Neuron (in vitro differentiated cells): ENCODE measurements at regions not wholly inside any gene's neighbourhood (a gene's known extent, or its start where the extent isn't known, plus 50 kb on each side); places are given as distances from the start of the nearest gene placed in this dataset.

Experiments
- H2AFZ ChIP-seq: one replicate; pipeline ENCODE4 v1.6.1; 2013; ENCODE audit warnings: low read depth, mild to moderate bottlenecking, inconsistent platforms, low read length, moderate library complexity
- H3K27me3 ChIP-seq: one replicate; pipeline ENCODE4 v1.6.1; 2013; ENCODE audit warnings: low read length; ENCODE audit not compliant: insufficient read depth
- H3K36me3 ChIP-seq: one replicate; pipeline ENCODE4 v1.6.1; 2013; ENCODE audit warnings: low read length; ENCODE audit not compliant: insufficient read depth
- H3K4me1 ChIP-seq: one replicate; pipeline ENCODE4 v1.6.1; 2013; ENCODE audit warnings: low read length; ENCODE audit not compliant: insufficient read depth
- H3K4me3 ChIP-seq: 2 replicates; pipeline ENCODE4 v1.5.1; 2013; ENCODE audit warnings: mild to moderate bottlenecking, low read length, moderate library complexity
- H3K9me3 ChIP-seq: one replicate; pipeline ENCODE4 v1.6.1; 2013; ENCODE audit warnings: low read length

GRCh38 chr3:160168246-160168645 lies 57.0 kb upstream of the C3orf80 start:
- Histone ChIP-seq H3K27me3 (no peaks in the 10 kb centered on the region), H3K4me1 (peaks cover 4% of the 10 kb centered on the region), H3K4me3 (no peak overlapping the region), H3K9me3 (no peaks in the 10 kb centered on the region), H3K36me3 (no peaks in the 10 kb centered on the region), H2AFZ (no peak overlapping the region)

DNA sequence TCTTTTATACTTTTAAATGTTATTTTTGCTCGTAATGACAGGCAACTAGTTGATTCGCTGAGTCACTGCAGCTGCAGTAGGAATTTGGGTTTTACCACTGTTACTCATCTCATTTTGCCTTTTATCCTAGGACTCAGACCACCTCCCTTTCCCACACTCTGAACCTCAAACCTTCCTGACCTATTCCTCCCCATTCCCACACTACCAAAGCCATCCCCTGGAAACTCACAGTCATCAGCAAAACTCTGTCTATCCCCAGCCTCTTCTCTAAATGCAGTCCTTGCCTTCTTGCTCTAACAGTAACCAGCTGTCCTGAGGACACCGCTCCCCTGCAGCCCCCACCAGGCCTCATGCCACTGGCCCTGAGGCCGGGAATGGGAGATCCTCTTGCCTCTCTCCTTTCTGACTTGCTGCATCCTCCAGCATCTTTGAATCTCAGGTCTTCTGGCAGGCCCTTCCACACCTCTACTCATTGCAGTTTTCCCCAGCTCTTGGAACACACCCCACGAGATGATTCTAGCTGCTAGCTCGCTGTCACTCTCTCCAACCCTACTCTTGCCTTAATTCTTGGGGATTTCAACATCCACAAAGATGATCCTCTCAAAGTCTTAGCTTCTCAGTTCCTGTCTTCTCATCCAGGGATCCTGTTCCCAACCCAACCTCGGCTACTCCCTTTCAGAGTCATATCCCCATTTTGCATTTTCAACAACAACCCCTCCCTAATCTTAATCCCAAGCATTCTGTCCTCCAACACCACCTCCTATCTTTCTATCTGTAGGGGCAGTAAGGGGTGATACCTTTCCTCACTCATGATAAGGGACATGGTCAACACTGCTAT lies 55.9 kb upstream of the C3orf80 start:
- no peak overlapping the region for H2AFZ ChIP-seq
- H3K4me3 ChIP-seq, result no peak overlapping the region
- H3K36me3 ChIP-seq, result no peaks in the 10 kb centered on the region
- H3K27me3 ChIP-seq, result no peaks in the 10 kb centered on the region
- H3K4me1 ChIP-seq, result no peaks in the 10 kb centered on the region
- H3K9me3 ChIP-seq, result no peaks in the 10 kb centered on the region

DNA sequence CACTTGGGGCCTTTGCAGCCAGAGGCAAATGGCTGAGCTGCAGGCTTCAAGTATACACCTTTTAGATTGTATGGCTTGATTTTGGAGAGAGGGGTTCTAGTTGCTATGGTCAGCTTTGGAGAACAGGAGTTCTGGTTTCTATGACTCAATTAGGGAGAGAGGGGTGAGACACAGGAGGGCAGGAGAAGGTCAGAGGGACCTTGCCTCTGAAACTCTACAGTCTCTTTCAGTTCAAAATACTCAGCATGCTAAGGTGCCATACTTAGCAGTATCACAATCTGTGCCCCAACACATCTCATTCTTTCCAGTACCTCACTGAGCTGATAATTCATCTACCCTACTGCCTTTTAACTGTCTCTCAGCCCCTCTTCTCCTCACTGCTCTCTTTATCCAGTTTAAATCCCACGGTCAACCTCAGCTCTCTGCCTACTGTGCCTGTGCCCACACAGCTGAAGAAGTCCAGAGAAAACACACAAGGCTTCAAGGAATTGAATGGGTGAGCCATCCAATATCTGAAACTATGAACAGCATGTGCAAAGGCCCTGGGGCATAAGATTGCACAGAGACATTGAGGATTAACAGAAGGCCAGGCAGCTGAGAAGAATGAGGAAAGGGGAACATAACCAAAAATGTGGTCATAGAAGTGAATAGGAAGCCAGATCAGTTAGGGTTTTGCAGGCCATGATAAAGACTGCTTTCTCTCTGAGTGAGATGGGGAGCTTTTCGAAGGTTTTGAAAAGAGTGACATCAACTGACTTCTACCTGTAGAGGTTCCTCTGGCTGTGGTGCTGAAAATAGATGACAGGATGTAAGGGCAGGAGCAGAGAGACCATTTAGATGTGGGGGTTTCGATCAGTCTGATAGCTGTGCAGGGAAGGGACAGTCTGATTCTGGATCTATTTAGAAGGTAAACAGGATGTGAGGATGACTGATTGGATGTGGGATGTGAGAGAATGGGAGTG lies 54.5 kb upstream of the C3orf80 start:
- no peak overlapping the region for H3K4me3 ChIP-seq
- H2AFZ ChIP-seq, result no peak overlapping the region
- no peaks in the 10 kb centered on the region for H3K4me1 ChIP-seq
- no peaks in the 10 kb centered on the region for H3K9me3 ChIP-seq
- no peaks in the 10 kb centered on the region for H3K36me3 ChIP-seq
- H3K27me3 ChIP-seq, result no peaks in the 10 kb centered on the region

DNA sequence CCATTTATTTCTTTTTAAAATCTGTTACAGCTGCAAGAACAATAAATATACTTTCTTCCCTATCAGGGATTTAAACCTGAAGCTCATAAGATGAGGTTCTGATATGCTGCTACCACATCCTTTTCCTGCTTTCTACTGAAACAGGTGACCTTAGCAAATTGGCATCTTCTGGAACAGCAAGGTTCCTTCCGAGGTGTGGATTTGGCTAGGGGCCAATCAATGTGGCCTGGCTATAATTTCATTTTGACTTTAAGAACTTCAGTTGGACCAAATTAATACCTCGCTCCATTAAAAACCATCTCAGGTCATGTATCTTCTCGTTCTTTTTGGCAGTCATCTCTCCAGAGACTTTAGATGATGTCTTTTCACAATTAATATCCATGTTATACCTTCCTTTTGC lies 53.4 kb upstream of the C3orf80 start:
- H3K36me3 ChIP-seq, result no peaks in the 10 kb centered on the region
- H3K4me1 ChIP-seq, result no peaks in the 10 kb centered on the region
- H2AFZ ChIP-seq, result no peak overlapping the region
- H3K27me3 ChIP-seq, result no peaks in the 10 kb centered on the region
- H3K4me3 ChIP-seq, result no peak overlapping the region
- no peaks in the 10 kb centered on the region for H3K9me3 ChIP-seq

DNA sequence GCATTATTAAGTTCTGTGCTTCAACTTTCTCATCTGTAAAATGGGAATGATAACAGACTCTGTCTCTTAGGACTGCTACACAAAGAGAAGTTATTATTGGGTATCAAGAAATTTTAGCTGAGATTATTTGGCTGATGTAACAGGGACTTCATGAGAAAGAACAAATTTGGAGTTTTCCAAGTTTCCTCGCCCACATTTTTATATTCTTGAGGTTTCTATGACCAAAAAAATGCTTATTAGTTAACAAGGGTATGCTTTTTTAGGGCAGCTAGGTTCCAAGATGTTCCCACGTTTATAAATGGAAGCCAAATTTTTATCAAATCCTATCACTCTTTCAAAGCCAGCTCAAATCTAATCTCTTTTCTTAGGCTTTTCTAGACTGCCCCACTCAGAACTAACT lies 50.6 kb upstream of the C3orf80 start:
- no peak overlapping the region for H3K4me3 ChIP-seq

More for the DNA sequence above, 50.6 kb upstream of the C3orf80 start:
- H3K9me3 ChIP-seq, result no peaks in the 10 kb centered on the region
- no peaks in the 10 kb centered on the region for H3K4me1 ChIP-seq
- no peaks in the 10 kb centered on the region for H3K36me3 ChIP-seq
- H2AFZ ChIP-seq, result no peak overlapping the region
- H3K27me3 ChIP-seq, result no peaks in the 10 kb centered on the region
